ENCODE measurements at regions not wholly inside any gene's neighbourhood (a gene's known extent, or its start where the extent isn't known, plus 50 kb on each side); places are given as distances from the start of the nearest gene placed in this dataset.

GRCh38 chr11:16604794-16605388 is 133.6 kb upstream of the C11orf58 start:
- no peak overlapping the region for H2AFZ ChIP-seq (ENCODE audit: low read length)
- no peaks in the 10 kb centered on the region for H4K20me1 ChIP-seq (ENCODE audit: insufficient read depth, low read length)
- peaks cover 47% of the 10 kb centered on the region for H3K4me1 ChIP-seq (ENCODE audit: insufficient read depth, low read length)
- intact Hi-C loops (cut with micrococcal nuclease; ENCODE audit: unreplicated experiment), result loop anchor here (5.0 to 10.0 kb wide), 4 partner anchors 200 to 560 kb away; partner anchors contain the start of gene SOX6
- peak overlapping the region; percentile 74 for H3K4me2 ChIP-seq (ENCODE audit: low read depth, low read length)
- H3K27me3 ChIP-seq (ENCODE audit: control insufficient read depth in 1 of 2, insufficient read depth in 2 of 2, low read length in 2 of 2), result peaks cover 9 to 62% of the 10 kb centered on the region in 2 experiments
- no peaks in the 10 kb centered on the region for H3K9me3 ChIP-seq (ENCODE audit: low read length)
- ChIA-PET CTCF (ENCODE audit: low intra/inter-chr PET ratio, low total read pairs) (no interaction called here), POLR2A (no interaction called here)
- ATAC-seq, result peak; percentile 65
- H3K9ac ChIP-seq (ENCODE audit: insufficient read depth, low read depth, low read length), result no peak overlapping the region
- no peaks in the 10 kb centered on the region for H3K79me2 ChIP-seq (ENCODE audit: insufficient read depth, low read length)
- in situ Hi-C loops (cut with HindIII; ENCODE audit: extremely low pct_ligation_motif_present, low pct_unique_long_range_greater_than_20kb), result loop anchor here (5.0 to 10.0 kb wide), 2 partner anchors 420 to 703 kb away; no protein-coding TSS in a partner anchor
- no peak for FAIRE-seq
- H3K4me3 ChIP-seq (replicated peaks in 1 of 3; ENCODE audit: insufficient read depth in 1 of 3, low read depth in 2 of 3, low read length in 3 of 3), result peak overlapping the region; percentile 37 to 72 (median 58)
- 2% methylated on average over 22 of the region's 57 CpGs for WGBS (ENCODE audit: low lambda C conversion rate)
- no peak for DNase-seq (ENCODE audit: low spot score)
- no TSS peak for BruUV-seq (replicated peaks)
- H3K36me3 ChIP-seq (replicated peaks in 1 of 2; ENCODE audit: control insufficient read depth in 1 of 2, insufficient read depth in 2 of 2, low read length in 2 of 2), result no peaks in the 10 kb centered on the region
- no peak overlapping the region for H3K27ac ChIP-seq (ENCODE audit: extremely low read length, insufficient read depth, low read length)
- TF ChIP-seq HMG20B (CRISPR knock-in tag; conservative IDR thresholded peaks at IDR 0.05), result no peak
- TF ChIP-seq ZNF780A (CRISPR knock-in tag; IDR thresholded peaks at IDR 0.05), result no peak
- TF ChIP-seq HMGXB4 (CRISPR knock-in tag; IDR thresholded peaks at IDR 0.05; ENCODE audit: borderline replicate concordance in 1 of 2, low read depth in 1 of 2), result no peak
- no peak for TF ChIP-seq ZNF788 (CRISPR knock-in tag; IDR thresholded peaks at IDR 0.05; ENCODE audit: borderline replicate concordance)
- TF ChIP-seq SALL1 (CRISPR knock-in tag; IDR thresholded peaks at IDR 0.05), result peak; percentile 26; the same call in 1 of the 2 replicates
- no peak for TF ChIP-seq ZNF432 (CRISPR knock-in tag; IDR thresholded peaks at IDR 0.05; ENCODE audit: borderline replicate concordance)
- no peak for TF ChIP-seq AGO2 (optimal IDR thresholded peaks at IDR 0.05; ENCODE audit: low read depth, low read length)
- TF ChIP-seq, protein P1, sequence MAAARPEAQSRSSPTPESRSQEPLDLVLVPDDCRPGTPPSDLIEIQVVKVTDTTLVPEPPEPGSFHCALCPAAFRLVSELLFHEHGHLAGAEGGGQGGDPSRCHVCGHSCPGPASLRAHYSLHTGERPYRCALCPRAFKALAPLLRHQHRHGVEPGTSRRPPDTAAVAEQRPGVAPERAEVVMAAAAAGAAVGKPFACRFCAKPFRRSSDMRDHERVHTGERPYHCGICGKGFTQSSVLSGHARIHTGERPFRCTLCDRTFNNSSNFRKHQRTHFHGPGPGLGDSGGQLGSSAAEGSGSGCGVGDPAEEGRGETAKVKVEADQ (CRISPR knock-in tag; IDR thresholded peaks at IDR 0.05; ENCODE audit: borderline replicate concordance), result no peak
- TF ChIP-seq, protein P2, sequence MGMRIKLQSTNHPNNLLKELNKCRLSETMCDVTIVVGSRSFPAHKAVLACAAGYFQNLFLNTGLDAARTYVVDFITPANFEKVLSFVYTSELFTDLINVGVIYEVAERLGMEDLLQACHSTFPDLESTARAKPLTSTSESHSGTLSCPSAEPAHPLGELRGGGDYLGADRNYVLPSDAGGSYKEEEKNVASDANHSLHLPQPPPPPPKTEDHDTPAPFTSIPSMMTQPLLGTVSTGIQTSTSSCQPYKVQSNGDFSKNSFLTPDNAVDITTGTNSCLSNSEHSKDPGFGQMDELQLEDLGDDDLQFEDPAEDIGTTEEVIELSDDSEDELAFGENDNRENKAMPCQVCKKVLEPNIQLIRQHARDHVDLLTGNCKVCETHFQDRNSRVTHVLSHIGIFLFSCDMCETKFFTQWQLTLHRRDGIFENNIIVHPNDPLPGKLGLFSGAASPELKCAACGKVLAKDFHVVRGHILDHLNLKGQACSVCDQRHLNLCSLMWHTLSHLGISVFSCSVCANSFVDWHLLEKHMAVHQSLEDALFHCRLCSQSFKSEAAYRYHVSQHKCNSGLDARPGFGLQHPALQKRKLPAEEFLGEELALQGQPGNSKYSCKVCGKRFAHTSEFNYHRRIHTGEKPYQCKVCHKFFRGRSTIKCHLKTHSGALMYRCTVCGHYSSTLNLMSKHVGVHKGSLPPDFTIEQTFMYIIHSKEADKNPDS (CRISPR knock-in tag; IDR thresholded peaks at IDR 0.05), result no peak
- no peak for TF ChIP-seq ZNF275 (CRISPR knock-in tag; IDR thresholded peaks at IDR 0.05; ENCODE audit: borderline replicate concordance)
- TF ChIP-seq SMAD3 (CRISPR knock-in tag; IDR thresholded peaks at IDR 0.05), result no peak
- TF ChIP-seq ZNF609 (CRISPR knock-in tag; IDR thresholded peaks at IDR 0.05; ENCODE audit: borderline replicate concordance), result no peak
